A673 (cell line): ENCODE measurements at regions not wholly inside any gene's neighbourhood (a gene's known extent, or its start where the extent isn't known, plus 50 kb on each side); places are given as distances from the start of the nearest gene placed in this dataset.

Source experiments
- EZH2 ChIP-seq: fragments of 200-600 bp; sonication (generic); IDR thresholded peaks from 2 replicates; pipeline ENCODE4 v1.6.1; 2017; ENCODE audit warnings: borderline replicate concordance, low read depth, mild to moderate bottlenecking, mixed read lengths, antibody characterized with exemption, low read length; ENCODE audit not compliant: poor library complexity, severe bottlenecking
- TF ChIP-seq, protein P1 (sequence below): fragments of 300-800, 200-600 bp; sonication (generic); conservative IDR thresholded peaks from 2 replicates; pipeline ENCODE4 v1.5.1; 2017; ENCODE audit warnings: low read depth, mild to moderate bottlenecking, antibody characterized with exemption, low read length, moderate library complexity, mixed read lengths

DNA sequence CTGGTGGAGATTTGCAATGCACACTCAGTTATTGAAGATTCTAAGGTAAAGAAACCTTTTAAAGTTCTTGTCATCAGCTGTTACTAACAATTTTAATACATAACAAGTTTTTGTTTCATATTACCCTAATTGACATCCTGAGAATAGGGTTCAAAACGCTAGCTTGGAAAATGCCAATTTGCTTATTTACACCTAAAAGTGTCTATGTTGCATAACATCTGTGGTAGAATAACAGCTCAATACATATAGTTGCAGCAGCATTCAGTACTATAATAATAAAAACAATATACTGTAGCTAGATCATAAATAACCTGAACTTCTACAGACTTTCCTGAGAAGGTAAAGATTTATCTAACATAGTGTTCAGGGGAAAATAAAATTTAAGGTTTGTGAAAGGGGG, 219.0 kb downstream of the OSR1 start:
- TF ChIP-seq, protein P1, sequence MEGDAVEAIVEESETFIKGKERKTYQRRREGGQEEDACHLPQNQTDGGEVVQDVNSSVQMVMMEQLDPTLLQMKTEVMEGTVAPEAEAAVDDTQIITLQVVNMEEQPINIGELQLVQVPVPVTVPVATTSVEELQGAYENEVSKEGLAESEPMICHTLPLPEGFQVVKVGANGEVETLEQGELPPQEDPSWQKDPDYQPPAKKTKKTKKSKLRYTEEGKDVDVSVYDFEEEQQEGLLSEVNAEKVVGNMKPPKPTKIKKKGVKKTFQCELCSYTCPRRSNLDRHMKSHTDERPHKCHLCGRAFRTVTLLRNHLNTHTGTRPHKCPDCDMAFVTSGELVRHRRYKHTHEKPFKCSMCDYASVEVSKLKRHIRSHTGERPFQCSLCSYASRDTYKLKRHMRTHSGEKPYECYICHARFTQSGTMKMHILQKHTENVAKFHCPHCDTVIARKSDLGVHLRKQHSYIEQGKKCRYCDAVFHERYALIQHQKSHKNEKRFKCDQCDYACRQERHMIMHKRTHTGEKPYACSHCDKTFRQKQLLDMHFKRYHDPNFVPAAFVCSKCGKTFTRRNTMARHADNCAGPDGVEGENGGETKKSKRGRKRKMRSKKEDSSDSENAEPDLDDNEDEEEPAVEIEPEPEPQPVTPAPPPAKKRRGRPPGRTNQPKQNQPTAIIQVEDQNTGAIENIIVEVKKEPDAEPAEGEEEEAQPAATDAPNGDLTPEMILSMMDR, result no peak
- no peak for TF ChIP-seq EZH2
